Hepatocyte (in vitro differentiated cells): ENCODE measurements at regions not wholly inside any gene's neighbourhood (a gene's known extent, or its start where the extent isn't known, plus 50 kb on each side); places are given as distances from the start of the nearest gene placed in this dataset.

Experiments used
- EZH2phosphoT487 ChIP-seq: fragments of 200-600 bp; sonication (generic); IDR thresholded peaks from one replicate; pipeline ENCODE4 v1.6.1; 2018; ENCODE audit warnings: antibody characterized with exemption, mild to moderate bottlenecking, low read depth, moderate library complexity; ENCODE audit not compliant: unreplicated experiment, severe bottlenecking
- TF ChIP-seq, protein P1 (sequence below): fragments of 200-600 bp; sonication (generic); IDR thresholded peaks from 2 replicates; pipeline ENCODE4 v1.5.1; 2016; ENCODE audit warnings: antibody characterized with exemption, mild to moderate bottlenecking; ENCODE audit not compliant: poor library complexity

DNA sequence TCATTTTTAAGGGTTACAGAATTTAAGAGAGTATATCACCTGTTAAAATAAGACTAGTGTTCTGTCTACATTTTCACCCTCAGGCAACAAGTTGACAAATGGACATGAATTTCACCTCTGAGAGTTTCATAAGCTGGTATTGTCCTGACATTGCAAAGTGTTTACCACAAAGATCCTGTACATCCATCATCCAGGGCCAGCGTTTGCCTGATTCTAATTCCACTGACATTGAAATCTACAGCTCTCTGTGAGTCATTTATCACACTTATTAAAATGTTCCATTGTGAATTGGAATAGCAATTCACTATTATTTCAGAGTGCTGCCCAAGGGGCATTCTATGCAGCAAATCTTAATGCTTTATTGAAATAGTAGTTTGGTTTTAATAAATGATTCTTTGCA is 1499.4 kb upstream of the PCDH7 start:
- TF ChIP-seq, protein P1, sequence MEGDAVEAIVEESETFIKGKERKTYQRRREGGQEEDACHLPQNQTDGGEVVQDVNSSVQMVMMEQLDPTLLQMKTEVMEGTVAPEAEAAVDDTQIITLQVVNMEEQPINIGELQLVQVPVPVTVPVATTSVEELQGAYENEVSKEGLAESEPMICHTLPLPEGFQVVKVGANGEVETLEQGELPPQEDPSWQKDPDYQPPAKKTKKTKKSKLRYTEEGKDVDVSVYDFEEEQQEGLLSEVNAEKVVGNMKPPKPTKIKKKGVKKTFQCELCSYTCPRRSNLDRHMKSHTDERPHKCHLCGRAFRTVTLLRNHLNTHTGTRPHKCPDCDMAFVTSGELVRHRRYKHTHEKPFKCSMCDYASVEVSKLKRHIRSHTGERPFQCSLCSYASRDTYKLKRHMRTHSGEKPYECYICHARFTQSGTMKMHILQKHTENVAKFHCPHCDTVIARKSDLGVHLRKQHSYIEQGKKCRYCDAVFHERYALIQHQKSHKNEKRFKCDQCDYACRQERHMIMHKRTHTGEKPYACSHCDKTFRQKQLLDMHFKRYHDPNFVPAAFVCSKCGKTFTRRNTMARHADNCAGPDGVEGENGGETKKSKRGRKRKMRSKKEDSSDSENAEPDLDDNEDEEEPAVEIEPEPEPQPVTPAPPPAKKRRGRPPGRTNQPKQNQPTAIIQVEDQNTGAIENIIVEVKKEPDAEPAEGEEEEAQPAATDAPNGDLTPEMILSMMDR = no peak
- no peak for TF ChIP-seq EZH2phosphoT487
